ENCODE measurements at regions not wholly inside any gene's neighbourhood (a gene's known extent, or its start where the extent isn't known, plus 50 kb on each side); places are given as distances from the start of the nearest gene placed in this dataset.

GRCh38 chr5:96577909-96578308 is 84.3 kb upstream of the CAST start:
- Histone ChIP-seq H4K20me1 (ENCODE audit: insufficient read depth) (no peaks in the 10 kb centered on the region), H2AFZ (ENCODE audit: low read depth, low read length, poor library complexity, severe bottlenecking) (no peak overlapping the region), H3K9ac (ENCODE audit: low read length) (no peak overlapping the region), H3K79me2 (ENCODE audit: insufficient read depth, low read length) (no peaks in the 10 kb centered on the region), H3K27ac (ENCODE audit: low read depth, low read length) (no peak overlapping the region), H3K9me3 (ENCODE audit: control insufficient read depth in 1 of 2, insufficient read depth in 1 of 2, low read depth in 1 of 2, low read length in 2 of 2) (no peaks in the 10 kb centered on the region), H3K9me2 (ENCODE audit: insufficient read depth) (no peaks in the 10 kb centered on the region), H3K27me3 (ENCODE audit: insufficient read depth, low read length) (no peaks in the 10 kb centered on the region), H3K4me1 (ENCODE audit: control insufficient read depth in 1 of 2, insufficient read depth in 2 of 2, low read length in 2 of 2) (peaks cover 0 to 4% of the 10 kb centered on the region in 2 experiments; a peak in 1 of 4 replicates), H3K4me3 (replicated peaks in 1 of 2; ENCODE audit: low read depth in 1 of 2, low read length in 2 of 2) (no peak overlapping the region), H3K4me2 (ENCODE audit: low read length) (no peak overlapping the region), H3K36me3 (ENCODE audit: control insufficient read depth in 1 of 2, insufficient read depth in 2 of 2, low read length in 2 of 2) (no peaks in the 10 kb centered on the region)
- intact Hi-C loops (cut with micrococcal nuclease), result no loop called here
- no peak for ATAC-seq
- TF ChIP-seq CEBPB (IDR thresholded peaks at IDR 0.05; ENCODE audit: low read depth), result no peak
- no peak for TF ChIP-seq TCF7L2 (IDR thresholded peaks at IDR 0.05; ENCODE audit: borderline replicate concordance, extremely low read depth, insufficient read depth, insufficient read length)
- TF ChIP-seq EGR1 (IDR thresholded peaks at IDR 0.05; ENCODE audit: low read depth), result no peak
- no peak for TF ChIP-seq MAX (IDR thresholded peaks at IDR 0.05)
- no peak for TF ChIP-seq CTCF (IDR thresholded peaks at IDR 0.05 in 2 of 3, conservative IDR thresholded peaks at IDR 0.05 in 1 of 3; ENCODE audit: borderline replicate concordance in 1 of 3, insufficient read depth in 1 of 3, low read depth in 2 of 3, low read length in 2 of 3)
- TF ChIP-seq SP1 (IDR thresholded peaks at IDR 0.05; ENCODE audit: low read depth), result no peak
- no peak for TF ChIP-seq POLR2A (IDR thresholded peaks at IDR 0.05; ENCODE audit: borderline replicate concordance, extremely low read depth, insufficient read depth, insufficient read length)
- no peak for TF ChIP-seq ZNF274 (IDR thresholded peaks at IDR 0.05; ENCODE audit: low read depth, low read length)
- TF ChIP-seq POLR2AphosphoS5 (IDR thresholded peaks at IDR 0.05; ENCODE audit: low read depth, low read length), result no peak
- TF ChIP-seq FOSL1 (IDR thresholded peaks at IDR 0.05; ENCODE audit: low read depth), result no peak
- TF ChIP-seq ELF1 (IDR thresholded peaks at IDR 0.05; ENCODE audit: borderline replicate concordance, low read depth), result no peak
- TF ChIP-seq ATF3 (IDR thresholded peaks at IDR 0.05), result no peak
- no peak for TF ChIP-seq EZH2 (IDR thresholded peaks at IDR 0.05)
- TF ChIP-seq ZBTB33 (IDR thresholded peaks at IDR 0.05; ENCODE audit: extremely low read depth, insufficient replicate concordance, low read length), result no peak
- no peak for TF ChIP-seq RAD21 (IDR thresholded peaks at IDR 0.05; ENCODE audit: low read depth)
- TF ChIP-seq JUND (IDR thresholded peaks at IDR 0.05), result no peak
- no peak for TF ChIP-seq SIN3A (IDR thresholded peaks at IDR 0.05; ENCODE audit: low read depth)
- CTCF ChIA-PET, result no interaction called here
- POLR2A ChIA-PET, result no interaction called here
- DNase-seq (ENCODE audit: low read depth, low spot score), result no peak
- BruUV-seq (replicated peaks), result no TSS peak
- RAD21 ChIA-PET (ENCODE audit: low non-redundant PET in 1 of 2, low total read pairs in 2 of 2, uncharacterized antibody in 2 of 2, unreplicated experiment in 2 of 2), result no interaction called here

Measured in HCT116 (cell line).